Adrenal gland (tissue), 9 donors: ENCODE measurements at regions not wholly inside any gene's neighbourhood (a gene's known extent, or its start where the extent isn't known, plus 50 kb on each side); places are given as distances from the start of the nearest gene placed in this dataset.

Experiments
- DNase-seq, 7 donors: peaks; one replicate each; pipeline ENCODE4 v3.0.0-alpha.2; 2019 to 2020
- H3K27ac ChIP-seq, 5 donors: fragments of 200-600 bp; sonication (generic) in 4 of 5; 1 replicate in 3 of 5; 2 replicates in 2 of 5; pipeline versions ENCODE4 v1.5.1 to v1.8.0; 2016 to 2020; ENCODE audit warnings: mild to moderate bottlenecking in 1 of 5
- H3K27me3 ChIP-seq: fragments of 200-600 bp; 2 replicates; pipeline ENCODE4 v1.8.0; 2021
- H3K36me3 ChIP-seq, 2 donors: fragments of 200-600 bp; replicated peaks in 1 of 2; 1 replicate in 1 of 2; 2 replicates in 1 of 2; pipeline versions ENCODE4 v1.5.1 to v1.8.0; 2018 to 2022
- H3K4me1 ChIP-seq, 2 donors: fragments of 200-600 bp; replicated peaks in 1 of 2; 1 replicate in 1 of 2; 2 replicates in 1 of 2; pipeline versions ENCODE4 v1.5.1 to v1.8.0; 2018 to 2021
- H3K4me3 ChIP-seq, 4 donors: fragments of 200-600 bp; sonication (generic) in 3 of 4; one replicate each; pipeline ENCODE4 v1.5.1; 2016 to 2018
- H3K9me3 ChIP-seq, 3 donors: fragments of 200-600 bp; sonication (generic) in 1 of 3; replicated peaks in 1 of 3; 1 replicate in 2 of 3; 2 replicates in 1 of 3; pipeline versions ENCODE4 v1.5.1 to v1.8.0; 2016 to 2021
- CTCF ChIP-seq, 6 experiments: fragments of 450-650 bp in 4 of 6; fragments of 200-600 bp in 2 of 6; sonication (generic) in 1 of 6; IDR thresholded peaks; 1 replicate in 5 of 6; 2 replicates in 1 of 6; pipeline versions ENCODE4 v1.5.1 to v1.8.0; 2016 to 2021; ENCODE audit warnings: antibody characterized with exemption in 6 of 6, mild to moderate bottlenecking in 2 of 6, moderate library complexity in 1 of 6
- POLR2A ChIP-seq, 2 donors: fragments of 450-650 bp; IDR thresholded peaks; one replicate each; pipeline ENCODE4 v1.6.1; 2017; ENCODE audit warnings: antibody characterized with exemption in 2 of 2, mild to moderate bottlenecking in 2 of 2, moderate library complexity in 1 of 2
- whole genome bisulfite sequencing, 4 donors: extraction: QIAGEN DNeasy Blood & Tissue Kit in 2 of 4; methylation state at CpG; one replicate each; pipeline versions ENCODE4 v1.1.5 to v1.1.7; 2013 to 2017; 5-methylcytosine and 5-hydroxymethylcytosine counted together
- intact Hi-C, 2 donors: fragments of 100-400 bp; cut with DNase I; formaldehyde crosslinking; loops; one replicate each; pipeline versions ENCODE4 v1.14.1 to v1.15.0; 2022 to 2023
- donor health status: healthy with polysubstance abuse.
- donor health status: Bipolar disorder and iron deficiency.
- donor health status: DM: yes; HTN: yes; CAD: no.
- donor health status: DM: no; HTN: no; CAD: no.
- donor health status: DM: no; HTN: no; CAD: no.

- Histone ChIP-seq H3K36me3 (no peaks in the 10 kb centered on the region), H3K9me3 (no peaks in the 10 kb centered on the region), H3K27ac (no peak overlapping the region), H3K27me3 (no peaks in the 10 kb centered on the region), H3K4me1 (no peaks in the 10 kb centered on the region), H3K4me3 (no peak overlapping the region)
- 66 to 79% (median 74%) methylated on average over 3 to 6 of the region's 6 CpGs for WGBS, 4 donors
- TF ChIP-seq POLR2A (IDR thresholded peaks at IDR 0.05): no peak
- TF ChIP-seq CTCF (IDR thresholded peaks at IDR 0.05): no peak
- intact Hi-C loops: no loop called here
- no peak for DNase-seq
Observed at GRCh38 chr1:3992746-3993145, 92.7 kb upstream of the C1orf174 start.

- H3K36me3 ChIP-seq: no peaks in the 10 kb centered on the region
- H3K4me1 ChIP-seq: no peaks in the 10 kb centered on the region
- TF ChIP-seq POLR2A (IDR thresholded peaks at IDR 0.05) (no peak), CTCF (IDR thresholded peaks at IDR 0.05) (no peak)
- H3K27ac ChIP-seq: no peak overlapping the region
- intact Hi-C loops: no loop called here
- no peak overlapping the region for H3K4me3 ChIP-seq
- no peaks in the 10 kb centered on the region for H3K9me3 ChIP-seq
- DNase-seq: no peak
- 59 to 66% (median 65%) methylated on average over 25 of the region's 25 CpGs for WGBS, 4 donors
- no peaks in the 10 kb centered on the region for H3K27me3 ChIP-seq
Observed at GRCh38 chr1:3993619-3994375, 93.7 kb upstream of the C1orf174 start.

GRCh38 chr1:3995141-3995780 lies 95.2 kb upstream of the C1orf174 start:
- WGBS, 4 donors: 74 to 84% (median 83%) methylated on average over 7 to 14 of the region's 14 CpGs; no CpG with 5 or more reads in 1 of the 4 donors
- no peak for DNase-seq
- peaks cover 4% of the 10 kb centered on the region for H3K27me3 ChIP-seq

More at GRCh38 chr1:3995141-3995780, 95.2 kb upstream of the C1orf174 start:
- H3K36me3 ChIP-seq: no peaks in the 10 kb centered on the region
- no peaks in the 10 kb centered on the region for H3K9me3 ChIP-seq
- H3K4me1 ChIP-seq: no peaks in the 10 kb centered on the region
- H3K27ac ChIP-seq: no peak overlapping the region
- no peak overlapping the region for H3K4me3 ChIP-seq
- no peak for TF ChIP-seq CTCF (IDR thresholded peaks at IDR 0.05)
- TF ChIP-seq POLR2A (IDR thresholded peaks at IDR 0.05): no peak
- intact Hi-C loops: no loop called here
